Activated CD8-positive, alpha-beta T cell treated with anti-CD3 and anti-CD28 coated beads for 36 hours (primary cell): ENCODE measurements at regions not wholly inside any gene's neighbourhood (a gene's known extent, or its start where the extent isn't known, plus 50 kb on each side); places are given as distances from the start of the nearest gene placed in this dataset.
"Not testable (repeated sequence)": the region's sequence is repeated elsewhere in the genome, so short reads cannot be mapped to it uniquely, and the experiment has no call there.

Experiments
- ATAC-seq: fragments of 200-7000 bp; cut with Tn5 transposase; one replicate; pipeline ENCODE4 v1.10.0; 2021; ENCODE audit warnings: mild to moderate bottlenecking, moderate library complexity
- CTCF ChIA-PET: fragments of 350-600 bp; sonication (Branson Sonifier 250); formaldehyde crosslinking; loops from one replicate; lab custom pipeline; 2021; ENCODE audit warnings: antibody characterized with exemption; lab: Charles Lee
- POLR2A ChIA-PET: fragments of 350-600 bp; sonication (Branson Sonifier 250); formaldehyde crosslinking; loops from one replicate; lab custom pipeline; 2021; ENCODE audit warnings: antibody characterized with exemption; lab: Charles Lee
- DNase-seq: peaks from one replicate; pipeline ENCODE4 v3.0.0-alpha.2; 2020
- H3K27ac Mint-ChIP-seq: one replicate; pipeline ENCODE4 v1.8.0; 2021; ENCODE audit warnings: mild to moderate bottlenecking, mixed read lengths
- H3K27me3 Mint-ChIP-seq: one replicate; pipeline ENCODE4 v1.8.0; 2021; ENCODE audit warnings: mixed read lengths
- H3K36me3 Mint-ChIP-seq: one replicate; pipeline ENCODE4 v1.8.0; 2021; ENCODE audit warnings: low read depth, mixed read lengths
- H3K4me1 Mint-ChIP-seq: one replicate; pipeline ENCODE4 v1.8.0; 2021; ENCODE audit warnings: low read depth, mixed read lengths
- H3K4me3 Mint-ChIP-seq: one replicate; pipeline ENCODE4 v1.8.0; 2021; ENCODE audit warnings: mild to moderate bottlenecking, moderate library complexity, mixed read lengths
- H3K9me3 Mint-ChIP-seq: one replicate; pipeline ENCODE4 v1.8.0; 2021; ENCODE audit warnings: mixed read lengths
- intact Hi-C: fragments of 100-400 bp; cut with micrococcal nuclease; formaldehyde crosslinking; loops from one replicate; pipeline ENCODE4 v1.10.0; 2022
- TF ChIP-seq, protein P1 (sequence below): fragments of 200-600 bp; IDR thresholded peaks from one replicate; pipeline ENCODE4 v1.8.0; 2022; ENCODE audit warnings: antibody characterized with exemption, mild to moderate bottlenecking

DNA sequence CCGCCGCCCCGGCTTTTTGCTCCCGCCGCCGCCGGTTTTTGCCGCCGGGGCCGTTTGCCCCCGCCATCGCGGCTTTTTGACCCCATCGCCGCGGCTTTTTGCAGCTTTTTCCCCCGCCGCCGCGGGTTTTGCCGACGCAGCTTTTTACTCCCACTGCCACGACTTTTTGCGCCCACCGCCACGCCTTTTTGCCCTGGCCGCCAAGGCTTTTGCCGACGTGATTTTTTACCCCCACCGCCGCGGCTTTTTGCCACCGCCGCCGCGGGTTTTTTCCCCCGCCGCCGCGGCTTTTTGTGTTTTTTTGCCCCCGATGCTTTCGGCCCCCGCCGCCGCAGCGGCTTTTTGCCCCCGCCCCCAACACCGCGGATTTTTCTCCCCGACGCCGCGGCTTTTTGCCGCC is 5001.9 kb upstream of the OR11H1 start:
- H3K27me3 Mint-ChIP-seq, H3K4me1 Mint-ChIP-seq, POLR2A ChIA-PET, H3K4me3 Mint-ChIP-seq, DNase-seq, ATAC-seq, CTCF ChIA-PET, intact Hi-C loops, H3K9me3 Mint-ChIP-seq, H3K36me3 Mint-ChIP-seq, H3K27ac Mint-ChIP-seq: not testable (repeated sequence)

DNA sequence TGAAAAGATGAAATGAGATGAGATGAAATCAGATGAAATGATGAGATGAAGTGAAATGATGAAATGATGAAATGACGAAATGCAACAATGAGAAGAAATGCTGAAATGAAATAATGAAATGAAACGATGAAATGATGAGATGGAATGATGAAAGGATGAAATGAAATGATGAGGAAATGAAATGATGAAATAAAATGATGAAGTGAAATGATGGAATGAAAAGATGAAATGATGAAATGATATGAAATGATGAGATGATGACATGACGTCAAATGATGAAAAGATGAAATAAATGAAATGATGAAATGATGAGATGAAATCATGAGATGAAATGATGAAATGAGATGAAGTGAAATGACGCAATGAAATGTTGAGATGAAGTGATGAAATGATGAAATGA is 4996.9 kb upstream of the OR11H1 start:
- H3K9me3 Mint-ChIP-seq, intact Hi-C loops, CTCF ChIA-PET, DNase-seq, H3K27me3 Mint-ChIP-seq, ATAC-seq, H3K36me3 Mint-ChIP-seq, H3K4me3 Mint-ChIP-seq, H3K27ac Mint-ChIP-seq, H3K4me1 Mint-ChIP-seq, POLR2A ChIA-PET: not testable (repeated sequence)

DNA sequence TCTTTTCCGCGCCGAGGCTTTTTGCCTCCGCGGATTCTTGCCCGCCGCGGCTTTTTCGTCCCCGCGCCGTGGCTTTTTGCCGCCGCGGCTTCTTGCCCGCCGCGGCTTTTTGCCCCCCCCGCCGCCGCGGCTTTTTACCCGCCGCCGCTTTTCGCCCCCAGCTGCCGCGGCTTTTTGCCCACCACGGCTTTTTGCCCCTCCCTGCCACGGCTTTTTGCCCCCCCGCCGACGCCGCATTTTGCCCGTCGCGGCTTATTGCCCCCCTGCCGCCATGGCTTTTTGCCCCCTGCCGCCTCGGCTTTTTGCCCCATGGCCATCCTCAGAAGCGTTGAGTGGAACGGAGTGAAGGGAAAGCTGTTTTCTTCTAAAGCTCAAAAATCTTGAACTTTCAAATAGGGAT is 4955.5 kb upstream of the OR11H1 start:
- H3K27me3 Mint-ChIP-seq, H3K4me1 Mint-ChIP-seq, intact Hi-C loops, CTCF ChIA-PET, H3K27ac Mint-ChIP-seq, H3K4me3 Mint-ChIP-seq, POLR2A ChIA-PET, DNase-seq, ATAC-seq, H3K36me3 Mint-ChIP-seq, H3K9me3 Mint-ChIP-seq: not testable (repeated sequence)

DNA sequence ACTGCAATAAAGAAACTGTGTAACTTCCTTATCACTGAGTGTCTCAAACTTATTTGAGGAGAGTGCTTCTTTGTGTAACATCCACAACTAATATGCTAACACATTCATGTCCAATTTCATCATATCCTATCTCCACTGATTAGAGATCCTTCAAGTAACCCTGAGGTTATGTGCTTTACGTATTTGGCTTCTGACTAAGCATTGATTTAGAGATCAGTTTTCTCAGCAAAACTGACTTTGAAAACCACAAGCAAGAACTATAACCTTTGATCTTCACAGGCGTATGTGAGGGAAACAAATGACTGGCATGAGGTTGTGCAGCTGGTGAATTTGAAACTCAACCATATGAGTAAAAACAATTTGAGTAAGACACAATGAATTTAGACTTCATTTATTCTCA is 4926.9 kb upstream of the OR11H1 start:
- POLR2A ChIA-PET, H3K36me3 Mint-ChIP-seq, CTCF ChIA-PET, intact Hi-C loops, H3K27me3 Mint-ChIP-seq, ATAC-seq, H3K4me3 Mint-ChIP-seq, H3K9me3 Mint-ChIP-seq, DNase-seq, H3K4me1 Mint-ChIP-seq, H3K27ac Mint-ChIP-seq: not testable (repeated sequence)

DNA sequence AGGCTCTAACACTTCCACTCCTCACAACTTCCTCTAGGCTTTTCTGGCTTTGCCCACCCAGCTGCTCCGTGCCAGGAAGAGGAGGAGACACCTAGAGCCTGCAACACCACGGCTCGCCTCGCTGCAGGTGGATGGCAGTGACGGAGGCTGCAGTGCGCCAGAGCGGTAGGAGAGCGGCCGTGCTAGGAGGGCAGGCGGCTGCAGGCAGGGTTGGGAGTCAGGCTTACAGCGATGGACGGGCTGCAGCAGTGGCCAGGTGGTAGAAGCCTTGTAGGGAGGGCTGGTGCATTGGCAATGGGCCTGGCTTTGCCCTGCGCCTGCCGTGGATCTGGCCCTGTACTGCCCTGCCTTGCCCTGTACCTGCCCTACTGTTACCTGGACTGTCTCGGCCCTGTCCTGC is 4896.0 kb upstream of the OR11H1 start:
- H3K27me3 Mint-ChIP-seq, H3K4me1 Mint-ChIP-seq, H3K4me3 Mint-ChIP-seq, H3K36me3 Mint-ChIP-seq, intact Hi-C loops, DNase-seq, H3K9me3 Mint-ChIP-seq, CTCF ChIA-PET, ATAC-seq, H3K27ac Mint-ChIP-seq, POLR2A ChIA-PET: not testable (repeated sequence)

DNA sequence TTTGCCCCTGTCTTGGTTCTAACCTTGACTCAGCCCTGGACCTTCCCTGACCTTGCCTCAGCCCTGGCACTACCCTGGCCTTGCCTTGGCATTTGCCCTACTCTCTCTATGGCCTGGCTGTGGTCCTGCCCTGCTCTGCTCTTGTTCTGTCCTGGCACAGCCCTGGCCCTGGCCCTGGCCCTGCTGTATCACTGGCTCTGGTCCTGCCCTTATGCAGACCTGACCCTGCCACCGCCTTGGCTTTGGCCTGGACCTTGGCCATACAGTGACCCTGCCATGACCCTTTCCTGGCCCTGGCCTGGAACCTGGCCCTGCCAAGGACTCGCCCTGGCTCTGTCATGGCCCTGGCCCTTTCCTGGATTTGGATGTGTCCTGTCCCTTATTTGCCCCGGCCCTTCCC is 4892.7 kb upstream of the OR11H1 start:
- H3K27ac Mint-ChIP-seq, DNase-seq, H3K9me3 Mint-ChIP-seq, CTCF ChIA-PET, POLR2A ChIA-PET, H3K4me3 Mint-ChIP-seq, intact Hi-C loops, ATAC-seq, H3K4me1 Mint-ChIP-seq, H3K36me3 Mint-ChIP-seq, H3K27me3 Mint-ChIP-seq: not testable (repeated sequence)

DNA sequence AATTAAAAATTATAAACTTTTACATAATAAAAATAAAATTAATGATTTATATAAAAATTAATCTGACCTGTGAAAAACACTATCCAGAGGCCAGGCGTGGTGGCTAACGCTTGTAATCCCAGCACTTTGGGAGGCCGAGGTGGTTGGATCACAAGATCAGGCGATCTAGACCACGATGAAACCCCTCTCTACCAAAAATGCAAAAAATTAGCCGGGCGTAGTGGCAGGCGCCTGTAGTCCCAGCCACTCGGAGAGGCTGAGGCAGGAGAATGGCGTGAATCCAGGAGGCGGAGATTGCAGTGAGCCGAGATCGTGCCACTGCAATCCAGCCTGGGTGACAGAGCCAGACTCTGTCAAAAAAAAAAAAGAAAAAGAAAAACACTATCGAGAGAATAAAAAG is 4865.2 kb upstream of the OR11H1 start:
- H3K4me3 Mint-ChIP-seq, H3K27me3 Mint-ChIP-seq, H3K27ac Mint-ChIP-seq, intact Hi-C loops, H3K36me3 Mint-ChIP-seq, H3K9me3 Mint-ChIP-seq, DNase-seq, ATAC-seq, H3K4me1 Mint-ChIP-seq, POLR2A ChIA-PET, CTCF ChIA-PET: not testable (repeated sequence)

DNA sequence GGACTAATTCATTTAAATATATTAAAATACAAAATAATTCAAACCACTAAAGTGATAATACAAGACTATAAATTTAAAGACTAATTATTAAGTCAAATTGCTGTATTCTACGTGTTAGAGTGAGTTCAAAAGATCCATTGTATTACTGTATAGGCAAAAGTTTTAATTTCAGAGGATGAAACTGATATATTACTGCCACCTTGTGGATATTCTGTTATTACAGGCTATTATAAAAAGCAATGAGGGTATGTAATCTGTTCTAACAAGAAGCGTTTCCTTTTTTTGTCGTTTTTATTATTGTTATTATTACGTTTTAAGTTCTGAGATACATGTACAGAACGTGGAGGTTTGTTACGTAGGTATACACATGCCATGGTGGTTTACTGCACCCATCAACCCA is 4854.9 kb upstream of the OR11H1 start:
- CTCF ChIA-PET, H3K27ac Mint-ChIP-seq, H3K36me3 Mint-ChIP-seq, POLR2A ChIA-PET, H3K27me3 Mint-ChIP-seq, DNase-seq, H3K4me3 Mint-ChIP-seq, H3K4me1 Mint-ChIP-seq, intact Hi-C loops, ATAC-seq, H3K9me3 Mint-ChIP-seq: not testable (repeated sequence)
- TF ChIP-seq, protein P1, sequence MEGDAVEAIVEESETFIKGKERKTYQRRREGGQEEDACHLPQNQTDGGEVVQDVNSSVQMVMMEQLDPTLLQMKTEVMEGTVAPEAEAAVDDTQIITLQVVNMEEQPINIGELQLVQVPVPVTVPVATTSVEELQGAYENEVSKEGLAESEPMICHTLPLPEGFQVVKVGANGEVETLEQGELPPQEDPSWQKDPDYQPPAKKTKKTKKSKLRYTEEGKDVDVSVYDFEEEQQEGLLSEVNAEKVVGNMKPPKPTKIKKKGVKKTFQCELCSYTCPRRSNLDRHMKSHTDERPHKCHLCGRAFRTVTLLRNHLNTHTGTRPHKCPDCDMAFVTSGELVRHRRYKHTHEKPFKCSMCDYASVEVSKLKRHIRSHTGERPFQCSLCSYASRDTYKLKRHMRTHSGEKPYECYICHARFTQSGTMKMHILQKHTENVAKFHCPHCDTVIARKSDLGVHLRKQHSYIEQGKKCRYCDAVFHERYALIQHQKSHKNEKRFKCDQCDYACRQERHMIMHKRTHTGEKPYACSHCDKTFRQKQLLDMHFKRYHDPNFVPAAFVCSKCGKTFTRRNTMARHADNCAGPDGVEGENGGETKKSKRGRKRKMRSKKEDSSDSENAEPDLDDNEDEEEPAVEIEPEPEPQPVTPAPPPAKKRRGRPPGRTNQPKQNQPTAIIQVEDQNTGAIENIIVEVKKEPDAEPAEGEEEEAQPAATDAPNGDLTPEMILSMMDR = peak; percentile 46

DNA sequence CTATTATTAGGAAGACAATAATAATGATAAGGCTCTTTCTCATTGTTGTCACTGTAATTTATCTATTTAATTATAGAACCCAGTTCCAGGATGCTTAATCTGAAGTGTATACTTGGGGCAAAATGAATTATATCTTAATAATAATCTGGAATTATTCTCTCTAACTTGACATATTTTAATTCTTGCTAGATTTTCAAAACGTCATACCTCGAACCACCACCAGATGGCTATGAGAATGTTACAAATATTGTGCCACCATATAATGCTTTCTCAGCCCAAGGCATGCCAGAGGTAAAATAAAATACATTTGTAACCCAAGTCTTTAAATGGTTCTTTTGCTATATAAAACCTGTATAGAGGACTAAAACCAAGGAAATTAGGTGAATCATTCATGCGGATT is 4849.3 kb upstream of the OR11H1 start:
- H3K4me1 Mint-ChIP-seq, H3K27me3 Mint-ChIP-seq, H3K27ac Mint-ChIP-seq, DNase-seq, H3K4me3 Mint-ChIP-seq, CTCF ChIA-PET, ATAC-seq, POLR2A ChIA-PET, intact Hi-C loops, H3K36me3 Mint-ChIP-seq, H3K9me3 Mint-ChIP-seq: not testable (repeated sequence)

DNA sequence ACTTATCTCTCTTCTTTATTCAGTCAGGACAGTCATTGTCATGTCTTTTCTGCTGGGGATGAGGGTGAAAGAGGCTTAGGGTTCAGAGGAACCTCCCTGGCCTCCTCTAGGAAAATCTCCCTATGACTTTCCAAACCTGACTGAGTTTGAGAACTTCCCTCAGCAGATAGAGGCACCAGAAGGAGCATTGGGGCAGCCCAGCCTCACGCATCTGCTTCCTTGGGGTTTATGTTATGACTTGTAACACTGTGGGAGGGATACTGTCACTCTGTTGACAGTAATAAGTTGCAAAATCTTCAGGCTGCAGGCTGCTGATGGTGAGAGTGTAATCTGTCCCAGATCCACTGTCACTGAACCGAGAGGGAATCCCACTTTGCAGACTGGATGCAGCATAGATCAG is 4842.6 kb upstream of the OR11H1 start:
- DNase-seq, H3K9me3 Mint-ChIP-seq, POLR2A ChIA-PET, H3K27me3 Mint-ChIP-seq, H3K27ac Mint-ChIP-seq, H3K36me3 Mint-ChIP-seq, CTCF ChIA-PET, H3K4me1 Mint-ChIP-seq, ATAC-seq, intact Hi-C loops, H3K4me3 Mint-ChIP-seq: not testable (repeated sequence)

DNA sequence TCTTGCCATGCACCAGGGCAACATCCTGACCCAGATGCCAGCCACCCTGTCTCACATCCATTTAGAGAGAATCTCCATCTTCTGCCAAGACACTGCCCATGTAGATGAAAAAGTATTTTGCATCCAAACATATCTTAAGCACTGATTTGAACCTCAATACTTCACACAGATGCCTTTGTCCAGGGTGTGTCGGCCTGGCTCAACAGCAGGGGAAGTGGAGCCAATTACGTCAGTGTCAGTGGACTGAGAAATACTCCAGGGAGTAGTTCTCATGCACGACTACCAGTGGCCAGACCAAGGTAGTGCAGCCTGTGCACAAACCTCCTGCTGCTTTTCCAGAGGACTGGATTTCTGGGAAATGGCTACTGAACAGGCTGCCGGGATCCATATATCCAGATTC is 4840.7 kb upstream of the OR11H1 start:
- DNase-seq, POLR2A ChIA-PET, H3K27ac Mint-ChIP-seq, H3K36me3 Mint-ChIP-seq, H3K27me3 Mint-ChIP-seq, H3K9me3 Mint-ChIP-seq, H3K4me1 Mint-ChIP-seq, ATAC-seq, CTCF ChIA-PET, intact Hi-C loops, H3K4me3 Mint-ChIP-seq: not testable (repeated sequence)

DNA sequence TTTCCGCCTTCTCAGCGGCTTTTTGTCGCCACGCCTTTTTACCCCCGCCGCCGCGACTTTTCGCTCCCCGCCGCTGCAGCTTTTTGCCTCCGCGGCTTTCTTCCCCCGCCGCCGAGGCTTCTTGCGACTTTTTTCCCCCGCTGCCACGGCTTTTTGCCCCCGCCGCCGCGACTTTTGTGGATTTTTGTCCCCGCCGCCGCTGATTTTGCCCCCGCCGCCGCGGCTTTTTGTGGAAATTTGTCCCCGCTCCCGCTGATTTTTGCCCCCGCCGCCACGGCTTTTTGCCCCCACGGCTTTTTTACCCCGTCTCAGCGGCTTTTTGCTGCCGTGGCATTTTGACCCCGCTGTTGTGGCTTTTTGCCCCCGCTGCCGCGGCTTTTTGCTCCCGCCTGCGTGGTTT is 4829.2 kb upstream of the OR11H1 start:
- H3K9me3 Mint-ChIP-seq, CTCF ChIA-PET, DNase-seq, H3K27ac Mint-ChIP-seq, H3K4me1 Mint-ChIP-seq, H3K36me3 Mint-ChIP-seq, POLR2A ChIA-PET, H3K4me3 Mint-ChIP-seq, intact Hi-C loops, H3K27me3 Mint-ChIP-seq, ATAC-seq: not testable (repeated sequence)
